A549 (cell line): ENCODE measurements at regions not wholly inside any gene's neighbourhood (a gene's known extent, or its start where the extent isn't known, plus 50 kb on each side); places are given as distances from the start of the nearest gene placed in this dataset.

ENCODE experiments used
- BHLHE40 ChIP-seq: IDR thresholded peaks from 2 replicates; pipeline ENCODE4 v1.6.1; 2012; ENCODE audit warnings: low read depth, low read length, inconsistent platforms
- CTCF ChIP-seq: fragments of >200 bp; sonication (Bioruptor Twin); formaldehyde crosslinking; IDR thresholded peaks from 3 replicates; pipeline ENCODE4 v1.5.1; 2016
- ELK1 ChIP-seq: fragments of 150-350 bp; IDR thresholded peaks from 2 replicates; pipeline ENCODE4 v1.6.1; 2014; ENCODE audit warnings: low read depth, mild to moderate bottlenecking, low read length
- EP300 ChIP-seq, 2 experiments: fragments of >200 bp; sonication (Bioruptor Twin); formaldehyde crosslinking; IDR thresholded peaks; 2 replicates in 1 of 2; 3 replicates in 1 of 2; pipeline ENCODE4 v1.6.1; 2016 to 2017
- MAFK ChIP-seq: fragments of 450-650 bp; IDR thresholded peaks from 2 replicates; pipeline ENCODE4 v1.6.1; 2014; ENCODE audit not compliant: partially characterized antibody
- MAX ChIP-seq: IDR thresholded peaks from 2 replicates; pipeline ENCODE4 v1.6.1; 2012
- POLR2A ChIP-seq: IDR thresholded peaks from 2 replicates; pipeline ENCODE4 v1.6.1; 2012; ENCODE audit warnings: mild to moderate bottlenecking, low read length
- REST ChIP-seq: fragments of 200-600 bp; sonication (generic); IDR thresholded peaks from 2 replicates; pipeline ENCODE4 v1.6.1; 2016; ENCODE audit warnings: antibody characterized with exemption, mild to moderate bottlenecking, moderate library complexity
- SMC3 ChIP-seq: fragments of >200 bp; sonication (Bioruptor Twin); formaldehyde crosslinking; IDR thresholded peaks from 3 replicates; pipeline ENCODE4 v1.6.1; 2018; ENCODE audit warnings: inconsistent platforms

GRCh38 chr13:65592731-65593130 is 1637.4 kb downstream of the PCDH9 start:
- TF ChIP-seq MAX (no peak), CTCF (no peak), ELK1 (no peak), SMC3 (no peak), MAFK (no peak), BHLHE40 (no peak), EP300 (IDR thresholded peaks at IDR 0.05) (no peak), POLR2A (no peak), REST (no peak)
